G401.6 (cell line): ENCODE measurements at regions not wholly inside any gene's neighbourhood (a gene's known extent, or its start where the extent isn't known, plus 50 kb on each side); places are given as distances from the start of the nearest gene placed in this dataset.

Experiments used
- FAIRE-seq: peaks from 2 replicates; lab custom pipeline; 2012; peaks lifted over from hg19 to GRCh38; lab: Jason Lieb, UNC

GRCh38 chr2:207449642-207450165, 80.1 kb upstream of the CREB1 start:
- no peak for FAIRE-seq

- no peak for FAIRE-seq
Observed at GRCh38 chr2:207450186-207450585, 79.6 kb upstream of the CREB1 start.

- FAIRE-seq = no peak
Observed at GRCh38 chr2:207458582-207458981, 71.2 kb upstream of the CREB1 start.

GRCh38 chr2:207459990-207460757, 69.6 kb upstream of the CREB1 start:
- FAIRE-seq = no peak

DNA sequence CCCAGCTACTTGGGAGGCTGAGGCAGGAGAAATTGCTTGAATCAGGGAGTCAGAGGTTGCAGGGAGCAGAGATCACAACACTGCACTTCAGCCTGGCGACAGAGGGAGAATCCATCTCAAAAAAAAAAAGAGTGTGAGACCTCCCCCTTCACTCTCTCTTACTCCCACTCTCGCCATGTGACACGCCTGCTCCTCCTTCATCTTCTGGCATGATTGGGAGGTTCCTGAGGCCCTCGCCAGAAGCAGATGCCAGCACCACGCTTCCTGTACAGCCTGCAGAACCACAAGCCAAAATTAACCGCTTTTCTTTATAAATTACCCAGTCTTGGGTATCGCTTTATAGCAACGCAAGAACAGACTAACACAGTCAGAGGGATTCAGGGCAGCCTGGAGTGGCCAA, 66.3 kb upstream of the CREB1 start:
- FAIRE-seq = no peak

DNA sequence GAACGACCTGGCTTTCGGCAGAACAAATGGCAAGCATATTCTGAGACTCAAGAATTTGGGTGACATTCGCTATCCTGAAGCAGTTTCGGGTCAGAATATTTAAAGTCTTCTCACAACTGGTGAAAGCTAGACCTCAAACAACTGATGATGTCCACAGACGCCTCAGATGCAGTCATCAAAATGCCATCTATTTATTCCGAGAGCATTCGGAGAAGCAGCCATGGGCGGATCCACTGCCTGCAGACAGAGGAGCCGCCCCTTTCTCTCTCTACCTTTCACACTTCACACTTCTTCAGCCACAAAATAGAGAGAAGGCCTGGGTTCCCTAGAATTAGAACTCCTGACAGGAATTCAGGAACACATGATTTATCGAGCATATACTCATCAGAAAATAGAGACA, 65.8 kb upstream of the CREB1 start:
- FAIRE-seq = no peak

GRCh38 chr2:207465894-207466293, 63.9 kb upstream of the CREB1 start:
- FAIRE-seq = no peak

- FAIRE-seq = no peak
Observed at GRCh38 chr2:207467716-207468347, 61.9 kb upstream of the CREB1 start.

- FAIRE-seq = no peak
Observed at GRCh38 chr2:207468488-207468887, 61.3 kb upstream of the CREB1 start.

DNA sequence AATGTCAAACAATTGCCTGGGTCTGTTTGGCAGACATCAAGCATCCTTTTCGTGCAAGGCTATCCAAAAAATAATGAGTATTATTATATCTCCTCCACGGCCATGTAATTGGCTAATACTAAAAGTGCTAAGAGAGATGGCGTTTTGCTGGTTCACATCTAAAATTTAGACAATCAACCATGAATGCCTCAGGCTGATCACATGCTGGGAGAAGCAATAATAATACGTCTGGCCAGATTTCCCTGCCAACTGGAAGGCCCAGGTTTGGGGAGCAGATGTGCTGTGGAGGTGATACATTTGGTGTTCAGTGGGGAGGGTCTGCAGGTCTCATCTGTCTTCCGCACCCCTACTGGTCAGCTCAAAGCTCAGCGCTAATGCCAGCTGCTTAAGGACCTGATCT, 60.3 kb upstream of the CREB1 start:
- FAIRE-seq = no peak

DNA sequence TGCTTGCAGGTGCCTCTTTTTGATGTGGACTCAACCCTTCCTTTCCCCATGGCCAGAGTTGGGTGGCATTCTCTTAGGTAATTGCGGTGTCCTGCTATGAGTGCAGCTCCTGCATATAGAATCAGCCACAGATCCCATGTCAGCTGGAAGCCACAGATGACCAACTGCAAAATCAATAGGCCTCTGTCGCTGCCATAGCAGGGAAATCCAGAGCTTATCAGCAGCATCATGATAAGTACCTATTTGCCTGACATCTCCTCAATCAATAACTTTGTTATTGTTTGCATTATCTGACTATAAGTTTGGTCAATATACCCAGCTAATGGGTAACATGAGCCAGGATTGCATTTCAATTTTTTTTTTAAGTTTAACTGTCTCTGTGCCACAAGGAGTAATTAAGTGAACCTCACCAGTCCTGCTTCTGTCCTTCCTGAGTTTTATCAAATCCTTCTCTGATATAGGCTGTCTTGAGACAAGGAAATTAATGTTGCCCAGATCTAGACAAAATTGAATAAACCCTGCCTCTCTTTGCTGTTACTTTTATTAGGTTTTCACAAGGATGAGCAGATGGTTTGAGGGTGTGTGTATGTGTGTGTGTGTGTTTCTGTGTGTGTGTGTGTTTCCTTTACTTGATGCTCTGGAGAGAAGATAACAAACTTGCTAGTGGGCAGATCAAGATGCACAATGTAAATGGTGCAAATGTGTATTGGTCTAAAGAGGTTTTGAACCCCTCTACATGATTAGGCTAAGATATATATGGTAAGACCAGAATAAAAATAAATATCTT, 59.6 kb upstream of the CREB1 start:
- no peak for FAIRE-seq

DNA sequence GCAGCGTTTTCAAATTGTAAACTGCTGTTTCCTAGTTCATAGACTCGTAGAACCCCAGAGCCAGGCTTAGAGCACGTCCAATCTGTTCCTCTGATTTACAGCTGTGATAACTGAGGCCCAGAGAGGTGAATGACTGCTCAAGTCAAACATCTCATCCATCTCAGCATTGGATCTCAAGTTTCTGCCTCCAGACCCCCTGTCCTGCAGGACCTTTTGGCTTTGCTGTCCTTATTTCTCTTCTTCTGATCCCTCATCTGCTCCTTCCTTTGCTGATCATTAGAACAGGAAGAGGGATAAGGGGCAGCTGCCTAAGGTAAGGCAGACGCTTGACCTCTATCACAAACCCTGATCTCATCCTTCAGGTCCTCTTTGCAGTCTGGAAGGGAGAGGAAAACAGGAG, 58.5 kb upstream of the CREB1 start:
- FAIRE-seq = no peak

DNA sequence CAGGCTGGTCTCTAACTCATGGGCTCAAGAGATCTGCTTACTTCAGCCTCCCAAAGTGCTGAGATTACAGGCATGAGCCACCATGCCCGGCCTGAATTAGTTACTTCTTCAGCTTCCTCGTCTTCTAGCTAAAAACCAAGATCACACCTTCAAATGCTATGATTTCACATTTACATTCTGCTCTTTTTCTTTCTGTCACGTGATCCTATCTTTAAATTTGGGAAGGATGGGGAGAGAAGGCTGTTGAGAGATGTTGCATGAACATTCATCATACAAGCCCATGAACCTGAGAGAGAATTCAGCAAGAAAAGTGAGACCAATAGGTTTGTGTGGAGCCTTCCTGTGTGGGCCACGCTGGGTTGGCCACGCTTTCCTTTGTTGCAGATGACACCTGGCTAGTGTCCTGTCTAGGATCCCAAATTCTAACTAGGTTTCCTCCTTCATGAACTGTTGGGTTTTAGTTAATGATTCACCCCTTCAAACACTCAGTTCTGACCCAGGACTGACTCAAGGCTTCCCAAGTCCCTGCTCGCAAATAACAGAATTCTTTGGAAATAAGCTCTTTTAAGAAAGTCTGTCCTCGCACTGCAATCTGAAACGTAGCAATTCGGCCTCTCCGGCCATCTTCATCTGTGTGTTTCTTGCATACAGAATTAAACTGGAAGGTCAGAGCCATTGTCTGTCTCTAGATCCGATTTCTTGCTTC, 57.3 kb upstream of the CREB1 start:
- no peak for FAIRE-seq

- FAIRE-seq = no peak
Observed at GRCh38 chr2:207473049-207473930, 56.5 kb upstream of the CREB1 start.

- no peak for FAIRE-seq
Observed at GRCh38 chr2:207473931-207474235, 55.9 kb upstream of the CREB1 start.

DNA sequence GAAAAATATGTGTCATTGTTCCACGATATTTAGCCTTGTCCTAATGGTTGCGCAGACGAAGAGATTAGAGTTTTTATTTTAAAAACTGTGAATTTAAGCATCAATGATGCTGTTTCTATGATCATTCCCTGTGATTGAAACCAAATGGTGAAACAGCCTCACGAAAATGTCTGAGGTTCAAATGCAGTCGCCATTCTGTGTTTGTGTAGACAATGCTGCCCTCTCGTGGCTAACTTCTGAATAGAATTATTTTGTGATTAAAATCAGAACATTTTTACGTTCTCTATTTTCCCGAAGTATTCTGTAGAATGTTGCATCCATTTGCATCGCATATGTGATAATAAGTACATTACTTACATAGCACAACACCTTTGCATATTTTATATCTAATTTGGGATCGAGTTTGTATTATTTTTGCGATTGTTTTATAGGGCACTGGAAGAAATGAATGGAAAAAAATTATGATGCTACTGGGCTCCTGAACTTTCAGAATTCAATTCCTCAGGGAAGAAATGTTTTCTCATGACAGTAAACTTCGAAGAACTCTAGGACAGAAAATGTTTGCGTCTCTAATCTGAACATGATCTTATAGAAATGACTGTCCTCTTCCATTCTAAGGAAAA, 54.8 kb upstream of the CREB1 start:
- FAIRE-seq = peak; percentile 91

DNA sequence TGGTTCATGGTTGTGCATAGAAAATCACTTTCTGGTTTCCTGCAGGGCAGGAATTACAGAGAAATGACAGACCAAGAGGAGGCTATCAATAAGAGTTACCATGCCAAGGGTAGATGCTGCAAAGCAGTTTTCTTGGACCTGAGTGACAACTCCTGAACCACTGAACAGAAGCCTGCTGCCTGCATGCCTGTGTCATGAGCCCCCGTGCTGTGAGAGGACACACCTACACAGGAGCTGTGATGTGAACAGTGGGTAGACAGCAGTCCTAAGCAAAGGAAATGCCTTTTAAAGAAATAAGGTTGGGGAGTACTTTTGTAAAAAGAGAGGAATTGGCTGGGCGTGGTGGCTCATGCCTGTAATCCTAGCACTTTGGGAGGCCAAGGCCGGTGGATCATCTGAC, 54.2 kb upstream of the CREB1 start:
- FAIRE-seq = no peak

GRCh38 chr2:207477896-207478295, 51.9 kb upstream of the CREB1 start:
- no peak for FAIRE-seq

- no peak for FAIRE-seq
Observed at GRCh38 chr2:207478572-207478971, 51.2 kb upstream of the CREB1 start.

GRCh38 chr2:207479198-207479785, 50.5 kb upstream of the CREB1 start:
- no peak for FAIRE-seq
